ACC112 (cell line): ENCODE measurements at regions not wholly inside any gene's neighbourhood (a gene's known extent, or its start where the extent isn't known, plus 50 kb on each side); places are given as distances from the start of the nearest gene placed in this dataset.

Experiments used
- H2AFZ ChIP-seq: fragments of 200-600 bp; sonication (generic); one replicate; pipeline ENCODE4 v1.6.0; 2017; ENCODE audit warnings: antibody characterized with exemption, low read length; ENCODE audit not compliant: unreplicated experiment
- H3K27ac ChIP-seq: fragments of 200-600 bp; sonication (generic); 2 replicates; pipeline ENCODE4 v1.5.1; 2014; ENCODE audit warnings: low read depth, mild to moderate bottlenecking, antibody characterized with exemption, low read length, moderate library complexity
- H3K27me3 ChIP-seq: fragments of 200-600 bp; sonication (generic); 2 replicates; pipeline ENCODE4 v1.6.1; 2014; ENCODE audit warnings: mild to moderate bottlenecking, antibody characterized with exemption, low read length, moderate library complexity, mixed read lengths; ENCODE audit not compliant: insufficient read depth
- H3K36me3 ChIP-seq: fragments of 200-600 bp; sonication (generic); 2 replicates; pipeline ENCODE4 v1.6.1; 2016; ENCODE audit warnings: mild to moderate bottlenecking, antibody characterized with exemption, low read length, moderate library complexity, mixed read lengths; ENCODE audit not compliant: insufficient read depth
- H3K4me1 ChIP-seq: fragments of 200-600 bp; sonication (generic); one replicate; pipeline ENCODE4 v1.6.1; 2016; ENCODE audit warnings: low read length, mixed read lengths; ENCODE audit not compliant: insufficient read depth, unreplicated experiment, control insufficient read depth
- H3K4me3 ChIP-seq: fragments of 200-600 bp; sonication (generic); 2 replicates; pipeline ENCODE4 v1.5.1; 2014; ENCODE audit warnings: mild to moderate bottlenecking, low read depth, low read length
- H3K79me2 ChIP-seq: fragments of 200-600 bp; sonication (generic); one replicate; pipeline ENCODE4 v1.6.0; 2016; ENCODE audit warnings: low read length; ENCODE audit not compliant: control insufficient read depth, unreplicated experiment, insufficient read depth

GRCh38 chr4:36757580-36758311 is 476.3 kb downstream of the DTHD1 start:
- H3K4me3 ChIP-seq, result no peak overlapping the region
- H3K27ac ChIP-seq, result no peak overlapping the region
- H3K27me3 ChIP-seq, result no peaks in the 10 kb centered on the region
- H3K36me3 ChIP-seq, result no peaks in the 10 kb centered on the region
- H3K79me2 ChIP-seq, result no peaks in the 10 kb centered on the region
- no peak overlapping the region for H2AFZ ChIP-seq
- H3K4me1 ChIP-seq, result no peaks in the 10 kb centered on the region

- Histone ChIP-seq H3K4me1 (no peaks in the 10 kb centered on the region), H3K27ac (no peak overlapping the region)
These were observed 477.1 kb downstream of the DTHD1 start for GRCh38 chr4:36758312-36759178.

GRCh38 chr4:36761607-36762006 is 480.2 kb downstream of the DTHD1 start:
- Histone ChIP-seq H3K27ac (no peak overlapping the region), H3K79me2 (no peaks in the 10 kb centered on the region), H3K36me3 (no peaks in the 10 kb centered on the region), H3K27me3 (no peaks in the 10 kb centered on the region), H3K4me1 (no peaks in the 10 kb centered on the region), H3K4me3 (no peak overlapping the region), H2AFZ (no peak overlapping the region)

More at GRCh38 chr4:36758312-36759178, 477.1 kb downstream of the DTHD1 start:
- no peaks in the 10 kb centered on the region for H3K79me2 ChIP-seq
- H2AFZ ChIP-seq, result no peak overlapping the region
- no peaks in the 10 kb centered on the region for H3K27me3 ChIP-seq
- no peak overlapping the region for H3K4me3 ChIP-seq
- no peaks in the 10 kb centered on the region for H3K36me3 ChIP-seq

GRCh38 chr4:36763814-36764213 is 480.7 kb upstream of the NWD2 start:
- no peaks in the 10 kb centered on the region for H3K36me3 ChIP-seq
- H3K27ac ChIP-seq, result no peak overlapping the region
- no peaks in the 10 kb centered on the region for H3K27me3 ChIP-seq
- no peak overlapping the region for H2AFZ ChIP-seq
- no peaks in the 10 kb centered on the region for H3K79me2 ChIP-seq
- H3K4me3 ChIP-seq, result no peak overlapping the region
- H3K4me1 ChIP-seq, result no peaks in the 10 kb centered on the region

GRCh38 chr4:36767596-36767995 is 476.9 kb upstream of the NWD2 start:
- H3K36me3 ChIP-seq, result no peaks in the 10 kb centered on the region
- no peak overlapping the region for H3K27ac ChIP-seq
- no peaks in the 10 kb centered on the region for H3K27me3 ChIP-seq
- H2AFZ ChIP-seq, result no peak overlapping the region
- no peaks in the 10 kb centered on the region for H3K79me2 ChIP-seq
- H3K4me3 ChIP-seq, result no peak overlapping the region
- H3K4me1 ChIP-seq, result no peaks in the 10 kb centered on the region

- Histone ChIP-seq H3K27me3 (no peaks in the 10 kb centered on the region), H3K4me3 (no peak overlapping the region), H3K79me2 (no peaks in the 10 kb centered on the region), H3K27ac (no peak overlapping the region), H3K4me1 (no peaks in the 10 kb centered on the region), H3K36me3 (no peaks in the 10 kb centered on the region), H2AFZ (no peak overlapping the region)
These were observed 473.0 kb upstream of the NWD2 start for GRCh38 chr4:36771411-36772153.

- Histone ChIP-seq H3K4me1 (no peaks in the 10 kb centered on the region), H3K27me3 (no peaks in the 10 kb centered on the region), H2AFZ (no peak overlapping the region), H3K36me3 (no peaks in the 10 kb centered on the region), H3K79me2 (no peaks in the 10 kb centered on the region), H3K27ac (no peak overlapping the region), H3K4me3 (no peak overlapping the region)
These were observed 472.4 kb upstream of the NWD2 start for GRCh38 chr4:36772154-36772516.

GRCh38 chr4:36773467-36773866 is 471.1 kb upstream of the NWD2 start:
- Histone ChIP-seq H3K79me2 (no peaks in the 10 kb centered on the region), H2AFZ (no peak overlapping the region), H3K27me3 (no peaks in the 10 kb centered on the region), H3K4me3 (no peak overlapping the region), H3K36me3 (no peaks in the 10 kb centered on the region), H3K4me1 (no peaks in the 10 kb centered on the region), H3K27ac (no peak overlapping the region)

GRCh38 chr4:36775544-36775943 is 469.0 kb upstream of the NWD2 start:
- Histone ChIP-seq H3K4me1 (no peaks in the 10 kb centered on the region), H3K27me3 (no peaks in the 10 kb centered on the region), H2AFZ (no peak overlapping the region)

GRCh38 chr4:36779601-36780000 is 464.9 kb upstream of the NWD2 start:
- Histone ChIP-seq H3K4me1 (no peaks in the 10 kb centered on the region), H3K27me3 (no peaks in the 10 kb centered on the region)

More at GRCh38 chr4:36775544-36775943, 469.0 kb upstream of the NWD2 start:
- H3K36me3 ChIP-seq, result no peaks in the 10 kb centered on the region
- no peak overlapping the region for H3K4me3 ChIP-seq
- no peaks in the 10 kb centered on the region for H3K79me2 ChIP-seq
- H3K27ac ChIP-seq, result no peak overlapping the region

More at GRCh38 chr4:36779601-36780000, 464.9 kb upstream of the NWD2 start:
- no peak overlapping the region for H3K27ac ChIP-seq
- no peaks in the 10 kb centered on the region for H3K36me3 ChIP-seq
- no peak overlapping the region for H2AFZ ChIP-seq
- H3K4me3 ChIP-seq, result no peak overlapping the region
- H3K79me2 ChIP-seq, result no peaks in the 10 kb centered on the region
